HCT116 (cell line): ENCODE measurements at regions not wholly inside any gene's neighbourhood (a gene's known extent, or its start where the extent isn't known, plus 50 kb on each side); places are given as distances from the start of the nearest gene placed in this dataset.

Experiments
- ATAC-seq: fragments of 200-7000 bp; cut with Tn5 transposase; 2 replicates; pipeline ENCODE4 v1.9.1; 2020; ENCODE audit warnings: mild to moderate bottlenecking, moderate library complexity
- BruUV-seq: library from RNA; stranded (reverse); fragments of 400-500 nt; replicated peaks from 2 replicates; lab custom pipeline; 2021; lab: Mats Ljungman, UMichigan
- CTCF ChIA-PET: fragments of 300-600 bp; sonication (Branson Sonifier 250); formaldehyde crosslinking; loops from one replicate; lab custom pipeline; 2021; ENCODE audit warnings: antibody characterized with exemption; lab: Charles Lee
- POLR2A ChIA-PET: fragments of 300-600, 350-600 bp; sonication (Branson Sonifier 250); formaldehyde crosslinking; loops from one replicate; lab custom pipeline; 2021; ENCODE audit warnings: antibody characterized with exemption; lab: Charles Lee
- RAD21 ChIA-PET, 2 experiments: fragments of 300-600 bp; sonication (Branson Sonifier 250); formaldehyde crosslinking; loops; one replicate each; lab custom pipeline; 2023; ENCODE audit warnings: low total read pairs in 2 of 2; ENCODE audit not compliant: uncharacterized antibody in 2 of 2, unreplicated experiment in 2 of 2, low non-redundant PET in 1 of 2; lab: Charles Lee
- DNase-seq: peaks from one replicate; pipeline ENCODE4 v3.0.0-alpha.2; 2010; ENCODE audit warnings: low read depth, low spot score
- H2AFZ ChIP-seq: fragments of 200-600 bp; shearing (Covaris generic), sonication (generic); 2 replicates; pipeline ENCODE4 v1.6.1; 2017; ENCODE audit warnings: low read depth, mixed run types, mixed read lengths, antibody characterized with exemption, low read length; ENCODE audit not compliant: poor library complexity, severe bottlenecking
- H3K27ac ChIP-seq: 2 replicates; pipeline ENCODE4 v1.5.1; 2012; ENCODE audit warnings: low read depth, low read length
- H3K27me3 ChIP-seq: fragments of 200-600 bp; sonication (generic); 2 replicates; pipeline ENCODE4 v1.6.1; 2016; ENCODE audit warnings: mixed run types, low read length, mixed read lengths; ENCODE audit not compliant: insufficient read depth
- H3K36me3 ChIP-seq, 2 experiments: fragments of 200-500 bp in 1 of 2; fragments of 200-600 bp in 1 of 2; sonication (Bioruptor generic) in 1 of 2; sonication (generic) in 1 of 2; 2 replicates each; pipeline versions ENCODE4 v1.5.1 to v1.6.1; 2014 to 2016; ENCODE audit warnings: low read length in 2 of 2, inconsistent platforms in 1 of 2, mixed read lengths in 1 of 2, mixed run types in 1 of 2; ENCODE audit not compliant: insufficient read depth in 2 of 2, control insufficient read depth in 1 of 2
- H3K4me1 ChIP-seq, 2 experiments: fragments of 200-600 bp in 1 of 2; sonication (generic) in 1 of 2; 2 replicates each; pipeline versions ENCODE4 v1.5.1 to v1.6.1; 2012 to 2017; ENCODE audit warnings: low read length in 2 of 2, inconsistent platforms in 1 of 2, mild to moderate bottlenecking in 1 of 2, mixed read lengths in 1 of 2, mixed run types in 1 of 2, moderate library complexity in 1 of 2; ENCODE audit not compliant: insufficient read depth in 2 of 2, control insufficient read depth in 1 of 2
- H3K4me2 ChIP-seq: fragments of 200-600 bp; sonication (generic); 2 replicates; pipeline ENCODE4 v1.6.1; 2017; ENCODE audit warnings: mixed run types, low read length, mixed read lengths
- H3K4me3 ChIP-seq, 2 experiments: fragments of 200-600 bp in 1 of 2; sonication (generic) in 1 of 2; replicated peaks in 1 of 2; 2 replicates each; pipeline ENCODE4 v1.5.1; 2011 to 2016; ENCODE audit warnings: low read length in 2 of 2, control low read depth in 1 of 2, low read depth in 1 of 2, mild to moderate bottlenecking in 1 of 2, mixed read lengths in 1 of 2, mixed run types in 1 of 2
- H3K79me2 ChIP-seq: fragments of 200-600 bp; sonication (generic); 2 replicates; pipeline ENCODE4 v1.6.1; 2017; ENCODE audit warnings: mild to moderate bottlenecking, mixed run types, low read length, moderate library complexity, mixed read lengths; ENCODE audit not compliant: insufficient read depth
- H3K9ac ChIP-seq: fragments of 200-600 bp; sonication (generic); 2 replicates; pipeline ENCODE4 v1.6.1; 2016; ENCODE audit warnings: low read length, mixed read lengths
- H3K9me2 ChIP-seq: fragments of 200-600 bp; sonication (generic), shearing (Covaris generic); 2 replicates; pipeline ENCODE4 v1.6.1; 2017; ENCODE audit warnings: mixed run types, mild to moderate bottlenecking, moderate library complexity; ENCODE audit not compliant: insufficient read depth
- H3K9me3 ChIP-seq, 2 experiments: fragments of 200-500 bp in 1 of 2; fragments of 200-600 bp in 1 of 2; sonication (Bioruptor generic) in 1 of 2; sonication (generic) in 1 of 2; 2 replicates each; pipeline ENCODE4 v1.6.1; 2014 to 2017; ENCODE audit warnings: low read length in 2 of 2, mixed read lengths in 2 of 2, inconsistent platforms in 1 of 2, low read depth in 1 of 2, mild to moderate bottlenecking in 1 of 2, mixed run types in 1 of 2, moderate library complexity in 1 of 2; ENCODE audit not compliant: control insufficient read depth in 1 of 2, insufficient read depth in 1 of 2
- H4K20me1 ChIP-seq: fragments of 200-600 bp; sonication (generic), shearing (Covaris generic); 2 replicates; pipeline ENCODE4 v1.6.1; 2017; ENCODE audit warnings: mixed run types, mild to moderate bottlenecking, moderate library complexity; ENCODE audit not compliant: insufficient read depth
- CBX3 ChIP-seq: IDR thresholded peaks from 2 replicates; pipeline ENCODE4 v1.6.1; 2012; ENCODE audit warnings: low read depth
- CEBPB ChIP-seq: IDR thresholded peaks from 2 replicates; pipeline ENCODE4 v1.6.1; 2012; ENCODE audit warnings: low read depth
- EGR1 ChIP-seq: IDR thresholded peaks from 2 replicates; pipeline ENCODE4 v1.6.1; 2012; ENCODE audit warnings: low read depth
- EZH2 ChIP-seq: fragments of 200-600 bp; sonication (generic); IDR thresholded peaks from 2 replicates; pipeline ENCODE4 v1.6.1; 2017; ENCODE audit warnings: antibody characterized with exemption, mixed run types
- FOSL1 ChIP-seq: IDR thresholded peaks from 2 replicates; pipeline ENCODE4 v1.6.1; 2012; ENCODE audit warnings: low read depth
- POLR2AphosphoS5 ChIP-seq: IDR thresholded peaks from 2 replicates; pipeline ENCODE4 v1.6.1; 2011; ENCODE audit warnings: mild to moderate bottlenecking, low read depth, low read length, moderate library complexity
- RAD21 ChIP-seq: IDR thresholded peaks from 2 replicates; pipeline ENCODE4 v1.6.1; 2012; ENCODE audit warnings: low read depth, mild to moderate bottlenecking
- SIN3A ChIP-seq: IDR thresholded peaks from 2 replicates; pipeline ENCODE4 v1.6.1; 2012; ENCODE audit warnings: low read depth
- SP1 ChIP-seq: IDR thresholded peaks from 2 replicates; pipeline ENCODE4 v1.6.1; 2012; ENCODE audit warnings: low read depth
- SRF ChIP-seq: IDR thresholded peaks from 2 replicates; pipeline ENCODE4 v1.6.1; 2012; ENCODE audit warnings: low read depth
- TCF7L2 ChIP-seq: IDR thresholded peaks from 2 replicates; pipeline ENCODE4 v1.7.0; 2011; ENCODE audit warnings: borderline replicate concordance, inconsistent platforms; ENCODE audit not compliant: insufficient read depth, insufficient read length; ENCODE audit errors: extremely low read depth
- YY1 ChIP-seq: IDR thresholded peaks from 2 replicates; pipeline ENCODE4 v1.6.1; 2011; ENCODE audit warnings: low read length, low read depth, moderate library complexity, mild to moderate bottlenecking; ENCODE audit not compliant: insufficient replicate concordance; ENCODE audit errors: extremely low read depth
- ZNF274 ChIP-seq: fragments of 200-500 bp; sonication (Bioruptor generic); IDR thresholded peaks from 2 replicates; pipeline ENCODE4 v1.6.1; 2014; ENCODE audit warnings: mild to moderate bottlenecking, low read depth, low read length, inconsistent platforms
- intact Hi-C: fragments of 100-400 bp; cut with micrococcal nuclease; formaldehyde crosslinking; loops from 2 replicates; pipeline ENCODE4 v1.10.0; 2022
- TF ChIP-seq, protein P1 (sequence below): IDR thresholded peaks from 2 replicates; pipeline ENCODE4 v1.6.1; 2012; ENCODE audit warnings: low read depth
- TF ChIP-seq, protein P2 (sequence below): IDR thresholded peaks from 2 replicates; pipeline ENCODE4 v1.6.1; 2012
- TF ChIP-seq, protein P3 (sequence below): IDR thresholded peaks from 2 replicates; pipeline ENCODE4 v1.6.1; 2011; ENCODE audit warnings: mild to moderate bottlenecking, low read length, moderate library complexity; ENCODE audit not compliant: insufficient replicate concordance; ENCODE audit errors: extremely low read depth

DNA sequence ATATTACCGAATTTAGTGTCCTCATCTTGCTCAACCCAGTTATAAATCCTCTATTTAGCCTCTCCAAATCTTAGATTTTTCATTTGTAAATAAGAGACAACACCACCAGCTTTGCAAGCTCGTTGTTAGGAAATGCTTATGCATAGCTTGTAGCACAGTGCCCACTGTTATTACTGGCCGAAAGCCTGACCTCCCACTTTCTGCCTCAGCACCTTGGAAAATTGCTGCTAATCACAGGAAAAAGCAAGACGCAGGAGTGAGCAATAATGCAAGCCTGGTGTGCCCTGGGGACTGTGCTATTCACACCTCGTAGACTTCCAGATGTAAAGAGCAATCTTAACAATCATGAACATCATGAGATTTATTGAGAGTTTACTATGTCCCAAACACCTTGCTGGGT is 124.2 kb upstream of the ARL4C start:
- H3K4me2 ChIP-seq = no peak overlapping the region
- H4K20me1 ChIP-seq = no peaks in the 10 kb centered on the region
- TF ChIP-seq ZNF274 = no peak
- no peak for TF ChIP-seq TCF7L2
- TF ChIP-seq, protein P1, sequence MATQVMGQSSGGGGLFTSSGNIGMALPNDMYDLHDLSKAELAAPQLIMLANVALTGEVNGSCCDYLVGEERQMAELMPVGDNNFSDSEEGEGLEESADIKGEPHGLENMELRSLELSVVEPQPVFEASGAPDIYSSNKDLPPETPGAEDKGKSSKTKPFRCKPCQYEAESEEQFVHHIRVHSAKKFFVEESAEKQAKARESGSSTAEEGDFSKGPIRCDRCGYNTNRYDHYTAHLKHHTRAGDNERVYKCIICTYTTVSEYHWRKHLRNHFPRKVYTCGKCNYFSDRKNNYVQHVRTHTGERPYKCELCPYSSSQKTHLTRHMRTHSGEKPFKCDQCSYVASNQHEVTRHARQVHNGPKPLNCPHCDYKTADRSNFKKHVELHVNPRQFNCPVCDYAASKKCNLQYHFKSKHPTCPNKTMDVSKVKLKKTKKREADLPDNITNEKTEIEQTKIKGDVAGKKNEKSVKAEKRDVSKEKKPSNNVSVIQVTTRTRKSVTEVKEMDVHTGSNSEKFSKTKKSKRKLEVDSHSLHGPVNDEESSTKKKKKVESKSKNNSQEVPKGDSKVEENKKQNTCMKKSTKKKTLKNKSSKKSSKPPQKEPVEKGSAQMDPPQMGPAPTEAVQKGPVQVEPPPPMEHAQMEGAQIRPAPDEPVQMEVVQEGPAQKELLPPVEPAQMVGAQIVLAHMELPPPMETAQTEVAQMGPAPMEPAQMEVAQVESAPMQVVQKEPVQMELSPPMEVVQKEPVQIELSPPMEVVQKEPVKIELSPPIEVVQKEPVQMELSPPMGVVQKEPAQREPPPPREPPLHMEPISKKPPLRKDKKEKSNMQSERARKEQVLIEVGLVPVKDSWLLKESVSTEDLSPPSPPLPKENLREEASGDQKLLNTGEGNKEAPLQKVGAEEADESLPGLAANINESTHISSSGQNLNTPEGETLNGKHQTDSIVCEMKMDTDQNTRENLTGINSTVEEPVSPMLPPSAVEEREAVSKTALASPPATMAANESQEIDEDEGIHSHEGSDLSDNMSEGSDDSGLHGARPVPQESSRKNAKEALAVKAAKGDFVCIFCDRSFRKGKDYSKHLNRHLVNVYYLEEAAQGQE = no peak
- no peak for TF ChIP-seq EZH2
- no peak for TF ChIP-seq CEBPB
- TF ChIP-seq FOSL1 = no peak
- TF ChIP-seq POLR2AphosphoS5 = no peak
- TF ChIP-seq, protein P2, sequence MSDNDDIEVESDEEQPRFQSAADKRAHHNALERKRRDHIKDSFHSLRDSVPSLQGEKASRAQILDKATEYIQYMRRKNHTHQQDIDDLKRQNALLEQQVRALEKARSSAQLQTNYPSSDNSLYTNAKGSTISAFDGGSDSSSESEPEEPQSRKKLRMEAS = no peak
- TF ChIP-seq EGR1 = no peak
- TF ChIP-seq YY1 = no peak
- TF ChIP-seq SRF = no peak
- no peak for TF ChIP-seq CBX3
- TF ChIP-seq SIN3A = no peak
- TF ChIP-seq RAD21 = no peak
- TF ChIP-seq SP1 = no peak
- TF ChIP-seq, protein P3, sequence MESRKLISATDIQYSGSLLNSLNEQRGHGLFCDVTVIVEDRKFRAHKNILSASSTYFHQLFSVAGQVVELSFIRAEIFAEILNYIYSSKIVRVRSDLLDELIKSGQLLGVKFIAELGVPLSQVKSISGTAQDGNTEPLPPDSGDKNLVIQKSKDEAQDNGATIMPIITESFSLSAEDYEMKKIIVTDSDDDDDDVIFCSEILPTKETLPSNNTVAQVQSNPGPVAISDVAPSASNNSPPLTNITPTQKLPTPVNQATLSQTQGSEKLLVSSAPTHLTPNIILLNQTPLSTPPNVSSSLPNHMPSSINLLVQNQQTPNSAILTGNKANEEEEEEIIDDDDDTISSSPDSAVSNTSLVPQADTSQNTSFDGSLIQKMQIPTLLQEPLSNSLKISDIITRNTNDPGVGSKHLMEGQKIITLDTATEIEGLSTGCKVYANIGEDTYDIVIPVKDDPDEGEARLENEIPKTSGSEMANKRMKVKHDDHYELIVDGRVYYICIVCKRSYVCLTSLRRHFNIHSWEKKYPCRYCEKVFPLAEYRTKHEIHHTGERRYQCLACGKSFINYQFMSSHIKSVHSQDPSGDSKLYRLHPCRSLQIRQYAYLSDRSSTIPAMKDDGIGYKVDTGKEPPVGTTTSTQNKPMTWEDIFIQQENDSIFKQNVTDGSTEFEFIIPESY = no peak
- no peaks in the 10 kb centered on the region for H3K27me3 ChIP-seq
- POLR2A ChIA-PET = no interaction called here
- H3K9me3 ChIP-seq = no peaks in the 10 kb centered on the region
- H3K79me2 ChIP-seq = no peaks in the 10 kb centered on the region
- BruUV-seq = no TSS peak
- H2AFZ ChIP-seq = no peak overlapping the region
- H3K27ac ChIP-seq = no peak overlapping the region
- ATAC-seq (no peak), DNase-seq (no peak)
- H3K4me1 ChIP-seq = peaks cover 0 to 7% of the 10 kb centered on the region in 2 experiments; a peak in 1 of 4 replicates
- CTCF ChIA-PET = no interaction called here
- no peak overlapping the region for H3K9ac ChIP-seq
- no peaks in the 10 kb centered on the region for H3K36me3 ChIP-seq
- H3K4me3 ChIP-seq = no peak overlapping the region
- intact Hi-C loops = no loop called here
- no peaks in the 10 kb centered on the region for H3K9me2 ChIP-seq
- RAD21 ChIA-PET = no interaction called here
